ENCODE measurements at regions not wholly inside any gene's neighbourhood (a gene's known extent, or its start where the extent isn't known, plus 50 kb on each side); places are given as distances from the start of the nearest gene placed in this dataset.
"Not testable (repeated sequence)": the region's sequence is repeated elsewhere in the genome, so short reads cannot be mapped to it uniquely, and the experiment has no call there.

DNA sequence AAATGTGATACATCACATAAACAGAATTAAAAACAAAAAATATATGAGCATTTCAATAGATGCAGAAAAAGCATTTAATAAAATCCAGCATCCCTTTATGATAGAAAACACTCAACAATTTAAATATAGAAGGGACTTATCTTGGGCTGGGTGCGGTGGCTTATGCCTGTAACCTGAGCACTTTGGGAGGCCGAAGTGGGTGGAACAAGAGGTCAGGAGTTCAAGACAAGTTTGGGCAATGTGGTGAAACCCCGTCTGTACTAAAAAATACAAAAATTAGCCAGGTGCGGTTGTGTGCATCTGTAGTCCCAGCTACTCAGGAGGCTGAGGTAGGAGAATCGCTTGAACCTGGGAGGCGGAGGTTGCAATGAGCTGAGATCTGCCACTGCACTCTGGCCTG lies 409.1 kb downstream of the ICE1 start:
- not testable (repeated sequence) for DNase-seq

DNA sequence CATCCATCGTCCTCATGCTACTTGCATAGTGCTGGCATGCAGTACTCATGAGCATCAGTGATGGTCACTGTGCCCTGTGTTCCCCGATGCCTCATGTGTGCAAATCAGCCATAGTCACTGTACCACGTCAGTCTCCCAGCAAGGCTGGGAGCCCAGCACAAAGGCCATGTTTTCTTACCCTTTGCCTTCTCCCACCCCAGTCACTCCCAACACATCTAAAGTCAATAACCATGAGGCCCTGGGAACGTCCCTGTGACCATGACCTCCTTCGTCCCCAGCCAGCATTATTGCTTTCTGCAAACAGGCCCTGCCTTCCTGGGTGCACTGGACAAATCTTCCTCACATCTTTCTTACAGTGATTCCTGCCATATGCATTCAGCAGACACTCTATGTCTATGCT lies 406.1 kb downstream of the ICE1 start:
- DNase-seq = no peak

DNA sequence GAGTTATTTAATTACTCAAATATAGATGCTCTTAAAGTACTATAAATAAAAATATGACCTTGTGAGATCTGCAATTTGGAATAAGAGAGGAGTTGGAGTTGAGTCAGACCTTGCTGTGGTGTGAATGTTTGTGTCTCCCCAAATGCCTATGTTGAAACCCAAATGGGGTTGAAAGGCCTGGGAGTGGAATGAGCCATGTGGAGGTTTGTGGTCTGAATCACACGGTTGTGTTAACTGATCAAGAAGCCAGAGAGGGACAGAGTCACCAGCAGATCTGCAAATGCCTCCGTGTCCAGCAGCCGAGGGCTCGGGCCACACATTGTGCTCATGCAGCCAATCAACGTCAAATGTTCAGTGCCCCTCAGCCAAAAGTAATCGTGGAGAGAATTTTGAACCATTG lies 404.4 kb downstream of the ICE1 start:
- DNase-seq = no peak

DNA sequence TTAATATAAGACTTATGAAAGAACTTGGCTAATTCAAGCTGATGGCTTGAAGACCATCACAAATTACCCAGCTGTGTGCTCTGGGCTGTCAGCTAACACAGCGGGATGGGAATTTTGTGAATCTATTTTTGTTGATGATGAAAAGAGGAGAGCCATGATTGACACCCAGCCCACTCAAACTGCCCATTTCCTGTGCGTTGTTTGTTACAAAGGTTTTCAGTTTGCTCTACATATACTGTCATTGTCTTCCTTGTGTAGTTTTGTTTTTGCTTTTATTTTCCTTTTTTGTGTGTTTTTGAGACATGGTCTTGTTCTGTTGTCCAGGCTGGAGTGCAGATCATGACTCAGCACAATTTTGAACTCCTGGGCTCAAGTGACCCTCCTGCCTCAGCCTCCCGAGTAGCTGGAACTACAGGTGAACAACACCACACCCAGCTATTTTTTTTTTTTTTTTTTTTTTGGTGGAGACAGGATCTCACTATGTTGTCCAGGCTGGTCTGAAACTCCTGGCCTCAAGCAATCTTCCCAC lies 400.3 kb downstream of the ICE1 start:
- no peak for DNase-seq

DNA sequence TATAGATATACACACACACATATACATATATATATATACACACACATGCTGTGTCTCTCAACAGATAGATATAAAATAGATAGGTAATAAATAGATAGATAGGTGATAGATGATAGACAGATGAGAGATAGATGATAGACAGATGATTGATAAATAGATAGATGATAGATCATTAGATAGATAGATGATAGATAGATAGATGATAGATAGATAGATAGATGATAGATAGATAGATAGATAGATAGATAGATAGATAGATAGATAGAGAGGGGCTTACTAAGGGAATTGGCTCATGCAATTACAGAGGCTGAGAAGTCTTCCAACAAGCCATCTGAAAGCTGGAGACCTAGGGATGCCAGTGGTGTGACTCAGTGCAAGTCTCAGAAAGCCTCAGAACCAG lies 394.5 kb downstream of the ICE1 start:
- DNase-seq = no peak

DNA sequence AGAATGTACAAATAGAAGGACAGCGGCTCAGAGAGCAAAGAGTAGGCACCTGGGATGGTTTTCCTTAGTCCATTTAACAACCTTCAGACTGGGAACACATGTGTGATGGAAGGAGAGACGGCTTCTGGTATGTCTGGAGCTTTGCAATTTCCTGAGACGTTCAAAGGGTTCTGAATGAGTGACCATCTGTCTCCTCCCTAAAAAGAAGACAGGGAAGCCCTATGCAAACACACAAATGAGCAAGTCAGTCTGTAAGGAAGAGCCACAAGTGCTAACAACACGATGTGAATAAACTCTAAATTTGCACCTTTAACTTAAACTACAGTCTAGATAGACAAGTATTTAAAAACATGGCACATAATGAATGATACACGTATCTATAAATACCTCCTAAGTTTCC lies 391.0 kb downstream of the ICE1 start:
- DNase-seq = no peak

DNA sequence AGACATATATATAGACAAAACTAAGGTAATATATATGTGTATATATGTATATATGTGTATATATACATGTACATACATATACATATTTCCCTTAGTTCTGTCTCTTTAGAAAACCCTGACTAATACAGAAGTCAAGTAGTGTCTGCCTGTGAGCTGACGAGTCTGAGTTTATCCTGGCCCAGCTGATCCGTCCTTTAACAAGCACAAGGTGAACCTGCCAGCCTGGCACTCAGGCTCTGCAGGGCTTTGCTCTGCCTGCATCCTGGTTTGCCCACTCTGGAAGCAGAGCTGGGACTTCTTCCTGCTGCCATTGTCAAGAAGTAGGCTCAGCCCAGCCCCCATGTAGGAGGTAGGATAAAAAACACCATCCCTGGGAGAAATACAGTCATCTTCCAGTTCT lies 388.0 kb downstream of the ICE1 start:
- DNase-seq = no peak

DNA sequence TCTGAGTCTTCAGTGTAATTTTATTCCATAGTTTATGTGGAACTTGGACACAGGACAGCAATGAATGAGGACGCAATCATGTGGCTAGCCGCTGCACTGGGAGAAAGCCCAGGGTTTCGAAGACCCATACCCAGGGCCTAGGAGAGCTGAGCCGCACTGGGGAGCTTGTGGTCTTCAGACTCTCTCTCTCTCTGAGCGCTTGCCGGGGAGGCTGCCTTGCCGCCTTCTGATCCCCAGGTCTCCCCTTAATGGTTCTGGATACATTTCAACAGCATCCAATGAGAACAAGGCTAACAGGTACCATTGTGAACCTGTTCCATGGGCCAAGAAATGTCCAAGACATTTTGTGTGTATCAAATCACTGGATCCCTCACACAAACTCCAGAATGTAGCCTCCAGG lies 383.4 kb downstream of the ICE1 start:
- no peak for DNase-seq

DNA sequence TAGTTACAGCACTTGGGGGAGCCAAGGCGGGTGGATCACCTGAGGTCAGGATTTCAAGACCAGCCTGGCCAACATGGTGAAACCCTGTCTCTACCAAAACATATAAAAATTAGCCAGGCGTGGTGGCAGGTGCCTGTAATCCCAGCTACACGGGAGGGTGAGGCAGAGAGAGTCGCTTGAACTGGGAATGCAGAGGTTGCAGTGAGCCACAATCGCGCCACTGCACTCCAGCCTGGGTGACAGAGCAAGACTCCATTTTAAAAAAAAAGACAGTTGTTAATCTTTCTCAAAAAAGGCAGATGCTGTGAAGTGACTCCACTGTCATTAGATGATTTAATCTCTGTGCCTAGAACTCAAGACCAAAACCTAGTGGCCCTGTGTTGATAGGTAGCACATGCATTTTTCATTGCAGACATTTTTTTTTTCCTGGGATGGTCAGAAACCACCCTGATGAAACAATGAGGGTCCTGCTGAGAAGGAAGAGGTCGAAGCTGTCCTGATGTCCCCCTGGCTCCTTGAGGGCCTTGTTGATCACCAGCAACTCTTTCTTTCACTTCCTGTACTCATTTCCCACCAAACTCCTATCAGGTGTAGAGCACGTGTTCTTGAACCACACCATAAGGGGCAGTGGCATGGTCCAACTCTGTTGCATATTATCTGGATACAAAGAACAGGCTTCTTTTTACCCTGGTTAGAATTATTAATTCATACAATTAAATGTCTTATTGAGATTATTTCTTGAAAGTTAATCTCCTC lies 382.2 kb downstream of the ICE1 start:
- no peak for DNase-seq

DNA sequence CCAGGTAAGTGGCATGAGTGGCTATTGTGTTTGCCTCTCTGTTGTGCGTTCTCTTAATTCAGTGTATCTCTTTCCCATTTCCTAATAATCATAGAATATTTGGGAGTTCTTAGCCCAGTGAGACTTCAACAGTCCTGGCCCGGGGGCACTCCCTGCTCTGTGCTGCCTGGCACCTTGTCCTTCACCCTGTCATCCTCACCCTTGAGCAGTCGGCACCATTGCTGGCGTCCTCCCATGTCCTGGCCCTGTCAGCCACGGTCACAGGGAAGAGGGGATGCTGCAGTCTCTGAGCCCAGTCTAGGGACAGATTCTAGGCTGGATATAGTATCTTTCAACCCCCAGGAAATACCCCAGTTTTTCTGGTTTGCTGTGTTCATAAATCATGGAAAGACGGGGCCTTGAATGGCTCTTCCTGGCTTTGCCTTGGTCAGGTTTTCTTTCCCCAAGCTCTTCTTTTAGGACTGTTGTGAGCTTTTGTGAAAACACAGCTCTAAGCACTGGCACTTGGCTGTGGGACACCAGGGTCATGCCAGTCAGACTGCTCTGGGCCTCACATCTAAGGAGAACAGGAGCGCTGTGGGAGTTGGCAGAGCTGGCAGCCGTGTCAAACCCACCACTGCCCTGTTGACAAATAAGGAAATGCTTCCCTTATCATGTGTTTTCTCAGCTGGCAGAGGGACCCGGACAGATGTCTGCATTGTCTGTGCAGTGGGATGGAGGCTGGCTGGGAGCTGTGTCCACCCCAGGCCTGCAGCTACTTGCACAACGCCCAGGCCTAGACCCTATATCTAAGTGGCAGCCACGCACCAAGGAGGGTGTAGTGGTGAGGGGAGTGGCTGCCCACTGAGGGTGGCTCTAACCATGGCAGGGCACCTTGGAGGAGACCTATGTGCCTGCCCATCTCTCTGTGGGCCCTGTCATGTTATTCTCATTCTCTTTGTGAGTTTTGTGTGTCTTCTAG lies 378.6 kb downstream of the ICE1 start:
- DNase-seq = no peak

DNA sequence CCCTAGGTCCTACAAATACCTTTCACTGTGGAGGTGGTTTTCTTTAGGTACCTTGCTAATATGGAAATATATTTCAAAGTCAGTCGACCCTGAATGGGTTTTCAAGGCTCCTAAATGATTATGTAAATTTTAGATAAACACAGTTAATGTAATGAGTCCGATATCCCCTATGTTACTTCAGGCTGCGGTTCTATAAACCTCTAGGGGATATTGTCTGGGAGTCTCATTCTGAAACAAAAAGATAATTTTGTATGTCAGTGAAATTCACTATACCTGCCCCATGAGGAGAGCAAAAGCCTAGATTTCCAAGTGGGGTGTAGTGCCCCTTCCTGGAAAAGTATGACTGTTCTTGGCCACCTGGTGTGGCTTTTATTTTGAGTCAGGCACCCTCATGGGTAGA lies 377.3 kb downstream of the ICE1 start:
- no peak for DNase-seq

DNA sequence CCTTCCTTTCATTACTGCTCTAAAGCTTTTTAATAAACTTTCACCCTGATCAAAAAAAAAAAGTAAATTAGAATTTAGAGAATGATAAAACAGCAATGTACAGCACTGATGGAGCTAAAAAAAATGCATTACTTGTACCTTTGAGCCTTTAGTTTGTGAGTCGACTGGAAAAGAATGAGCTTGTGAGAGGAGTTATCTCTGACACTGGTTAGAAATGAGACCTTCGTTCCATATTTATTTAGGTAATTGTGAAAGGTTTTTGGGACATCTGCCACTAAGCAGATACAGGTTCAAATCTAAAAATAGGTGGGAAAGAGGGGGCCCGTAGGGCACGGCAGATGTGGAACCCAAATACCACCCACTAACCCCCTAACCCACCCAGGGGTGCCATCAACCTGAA lies 376.8 kb downstream of the ICE1 start:
- no peak for DNase-seq

DNA sequence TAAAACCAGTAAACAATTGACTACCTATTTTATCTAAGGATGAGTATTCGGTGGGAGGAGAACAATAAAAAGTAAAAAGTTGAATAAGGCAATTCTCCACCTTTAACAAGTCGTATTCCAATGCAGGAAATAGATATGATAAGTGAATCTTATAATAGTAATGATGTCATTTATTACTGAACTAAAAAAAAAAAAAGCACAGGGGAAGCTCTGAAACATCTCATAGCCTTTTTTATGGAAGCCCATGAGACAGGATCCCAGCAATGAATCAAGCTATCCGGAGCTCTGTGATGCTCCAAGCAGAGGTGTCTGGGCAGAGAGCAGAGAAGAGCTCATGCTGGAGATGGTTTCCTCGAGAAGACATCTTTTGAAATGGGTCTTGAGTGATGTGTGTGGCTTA lies 376.0 kb downstream of the ICE1 start:
- DNase-seq = no peak

DNA sequence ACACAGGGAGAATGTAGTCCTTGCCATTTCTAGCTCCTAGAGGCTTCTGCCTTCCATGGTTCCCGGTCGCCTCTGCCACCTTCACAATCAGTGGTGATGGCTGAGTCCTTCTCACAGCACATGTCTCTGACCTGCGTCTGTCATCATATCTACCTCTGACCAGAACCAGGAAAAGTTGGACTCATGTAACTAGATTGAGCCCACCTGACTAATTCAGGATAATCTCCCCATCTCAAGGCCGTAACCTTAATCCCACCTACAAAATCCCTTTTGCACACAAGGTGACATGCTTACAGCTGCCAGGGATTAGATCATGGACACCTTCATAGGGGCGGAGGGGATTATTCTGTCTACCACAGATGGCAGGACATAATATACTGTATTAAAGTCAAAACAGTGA lies 375.6 kb downstream of the ICE1 start:
- no peak for DNase-seq

DNA sequence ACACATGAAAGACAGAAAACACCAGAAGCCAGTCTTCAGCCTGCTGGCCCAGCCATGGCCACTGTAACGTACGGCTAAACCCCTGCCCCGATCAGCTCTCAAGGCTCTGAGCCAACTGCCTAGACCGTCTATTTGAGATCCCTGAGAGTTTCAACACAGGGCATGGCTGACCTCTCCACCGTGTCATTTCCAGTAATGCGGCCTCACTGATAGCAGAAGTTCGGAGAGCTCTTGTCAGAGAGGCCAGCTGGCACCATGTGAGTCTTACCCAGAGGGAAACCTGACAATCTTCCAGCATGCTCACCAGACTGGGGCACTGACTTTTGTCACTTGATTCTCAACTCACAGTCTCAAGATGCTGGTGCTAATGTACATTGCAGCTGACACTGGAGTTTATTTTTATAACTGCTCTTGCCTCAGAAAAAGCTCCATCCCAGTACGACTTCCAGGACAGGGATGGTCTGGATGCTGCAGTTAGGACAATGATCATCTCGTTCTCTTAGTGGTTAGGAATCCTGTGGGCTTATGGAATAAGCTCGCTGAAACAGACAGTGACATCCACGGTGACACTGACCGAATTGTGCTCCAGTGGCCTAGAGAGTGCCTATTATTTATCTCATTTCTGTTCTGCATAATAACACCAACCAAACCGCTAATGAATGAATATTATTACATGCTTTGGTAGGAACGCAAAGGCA lies 372.7 kb downstream of the ICE1 start:
- no peak for DNase-seq

DNA sequence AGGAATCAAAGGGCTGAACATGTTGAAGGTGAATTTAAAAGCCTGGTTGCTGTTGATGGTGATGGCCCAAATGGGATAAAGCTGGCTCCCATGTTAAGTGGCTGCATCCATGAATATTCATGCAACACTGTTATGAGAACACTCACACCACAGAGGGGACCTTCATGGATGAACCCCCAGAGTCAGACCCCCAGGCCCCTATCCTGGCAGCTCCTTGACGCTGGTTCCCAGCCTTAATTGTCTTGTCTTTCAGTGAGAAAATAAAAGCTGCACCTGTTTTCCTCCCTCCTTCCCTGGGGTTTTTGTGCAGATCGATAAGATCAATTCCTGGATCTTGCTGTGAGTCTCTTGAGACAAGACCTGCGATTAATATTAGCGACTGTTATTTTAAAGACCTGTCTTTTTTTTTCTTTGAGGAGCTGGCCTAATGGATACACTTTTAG lies 371.7 kb downstream of the ICE1 start:
- DNase-seq = no peak

DNA sequence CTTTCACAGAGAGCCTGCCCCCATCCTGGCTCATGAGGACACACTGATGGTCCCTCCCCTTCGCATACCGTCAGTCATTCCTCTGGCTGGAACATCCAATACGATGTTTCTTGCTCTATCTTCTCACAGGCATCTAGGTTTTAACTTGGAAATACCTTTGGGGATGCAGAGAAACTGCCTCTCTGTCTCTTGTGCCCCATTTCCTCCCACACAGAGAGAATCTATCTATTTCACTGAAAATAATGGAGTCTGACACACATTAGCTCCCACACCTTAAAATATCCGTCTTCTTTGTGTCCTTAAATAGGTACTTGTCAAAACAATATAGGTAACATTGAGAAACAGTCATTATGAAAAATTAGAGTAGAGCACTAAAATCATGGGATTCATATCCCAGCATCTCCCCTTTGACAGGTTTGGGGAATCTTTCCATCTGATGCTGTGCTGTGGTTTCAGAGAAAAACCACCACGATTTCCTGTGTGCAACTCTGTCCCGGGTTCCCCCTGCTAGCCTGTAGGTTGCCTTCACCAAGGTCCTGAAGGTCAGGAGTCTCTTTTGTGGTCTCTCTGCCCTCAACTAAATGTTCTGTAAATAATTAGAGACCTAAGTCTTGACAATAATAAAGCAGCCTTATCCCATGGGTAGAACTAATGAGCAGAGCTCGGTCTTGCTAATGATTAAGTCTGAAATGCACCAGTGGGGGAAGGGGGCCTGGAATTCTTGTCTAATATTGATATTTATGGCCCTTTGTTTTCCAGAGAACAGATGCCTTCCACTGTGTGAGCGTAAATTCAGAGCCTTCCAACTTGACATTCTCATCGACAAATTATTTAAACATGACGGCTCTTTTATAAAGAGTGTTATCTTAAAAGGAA lies 371.0 kb downstream of the ICE1 start:
- DNase-seq = no peak

DNA sequence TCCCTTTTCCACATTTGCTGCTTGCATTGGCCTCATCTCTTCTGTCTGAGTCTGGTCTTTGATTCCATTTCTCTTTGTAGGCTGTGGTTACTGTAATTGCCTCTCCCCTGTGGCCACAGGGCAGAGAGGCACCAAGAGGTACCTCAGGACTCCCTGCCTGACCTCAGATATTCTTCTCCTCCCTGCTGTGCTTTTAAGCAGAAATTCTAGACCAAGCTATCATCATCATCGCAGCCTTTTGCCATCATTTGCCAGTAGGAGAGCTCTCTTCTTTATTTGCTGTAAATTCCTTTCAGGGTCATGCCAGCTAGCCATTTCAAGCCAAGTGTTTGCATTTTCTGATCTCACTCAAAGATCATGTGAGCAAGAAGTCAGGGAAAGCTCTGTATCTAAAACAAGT lies 369.6 kb downstream of the ICE1 start:
- no peak for DNase-seq

DNA sequence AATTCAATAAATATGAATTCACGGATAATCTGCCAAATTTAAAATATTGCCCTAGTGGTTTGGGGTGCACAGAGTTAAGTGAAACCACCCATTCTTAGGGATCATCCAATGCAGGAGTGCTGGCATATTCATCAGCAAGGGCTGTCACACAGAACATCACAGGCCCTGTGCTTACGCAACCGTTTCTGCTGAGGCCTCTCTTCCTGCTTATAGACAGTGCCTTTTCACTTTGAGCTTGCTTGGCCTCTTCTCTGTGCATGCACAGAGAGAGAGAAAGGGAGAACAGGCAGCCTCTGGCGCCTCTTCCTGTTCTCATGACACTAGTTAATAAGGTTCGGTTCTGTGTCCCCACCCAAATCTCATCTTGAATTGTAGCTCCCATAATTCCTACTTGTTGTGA lies 366.3 kb downstream of the ICE1 start:
- no peak for DNase-seq

DNA sequence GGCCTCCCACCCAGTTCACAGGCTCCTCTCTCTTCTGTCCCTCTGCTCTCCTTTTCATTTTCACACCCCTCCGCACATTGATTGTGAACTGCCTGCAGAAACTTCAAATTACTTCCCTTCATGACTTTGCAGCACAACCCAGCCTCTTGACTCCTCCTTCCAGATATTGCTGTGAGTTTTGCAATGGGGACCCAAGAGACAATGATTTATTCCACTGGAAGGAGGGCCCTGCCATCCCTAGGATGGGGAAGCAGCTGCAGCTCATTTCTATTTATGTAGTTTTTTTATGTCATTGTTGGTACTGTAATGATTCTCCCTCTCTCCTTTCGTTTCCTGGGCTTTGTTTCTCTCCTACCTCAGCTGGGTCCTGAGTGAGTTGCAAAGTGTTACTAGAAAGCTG lies 364.9 kb downstream of the ICE1 start:
- no peak for DNase-seq

DNA sequence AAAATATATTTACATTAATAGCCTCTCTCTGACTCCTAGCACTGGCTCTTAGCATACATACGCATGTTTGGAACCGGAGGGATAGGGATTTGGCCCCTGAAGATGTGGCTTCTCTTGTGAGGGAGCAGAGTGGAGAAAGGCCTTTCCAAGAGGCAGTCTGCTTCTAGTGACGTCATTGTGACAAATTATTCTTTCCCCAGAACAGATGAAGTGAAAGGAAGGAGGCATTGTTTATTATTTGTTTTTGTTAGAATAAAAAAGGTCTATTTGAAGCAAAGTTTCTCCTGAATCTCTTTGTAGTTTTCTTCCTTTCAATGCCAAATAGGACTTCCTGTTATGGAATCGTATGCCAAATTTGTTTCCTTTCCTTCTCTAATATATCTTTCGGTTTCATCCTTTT lies 361.6 kb downstream of the ICE1 start:
- DNase-seq = no peak

DNA sequence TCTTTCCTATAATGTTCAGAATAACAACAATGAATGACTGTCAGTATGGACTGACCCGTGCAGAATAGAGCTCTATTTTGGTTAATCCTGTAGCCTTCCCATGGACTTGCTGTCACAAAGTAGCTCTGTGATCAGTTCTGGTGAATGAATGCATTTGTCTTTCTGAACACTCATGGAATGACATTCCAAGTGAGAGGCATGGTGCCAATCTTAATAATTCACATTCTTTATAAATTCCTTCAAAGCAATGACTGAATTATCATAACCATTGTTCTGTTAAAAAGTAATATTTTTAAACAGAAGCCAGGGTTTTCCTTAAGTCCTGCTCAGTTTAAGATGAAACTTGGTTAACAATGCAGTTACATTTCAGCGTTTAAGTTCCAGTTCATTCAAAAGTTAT lies 360.5 kb downstream of the ICE1 start:
- no peak for DNase-seq
